Mesothelial cell of epicardium (in vitro differentiated cells): ENCODE measurements at regions not wholly inside any gene's neighbourhood (a gene's known extent, or its start where the extent isn't known, plus 50 kb on each side); places are given as distances from the start of the nearest gene placed in this dataset.

Experiments
- DNase-seq, 2 experiments: peaks; one replicate each; pipeline ENCODE4 v3.0.0; 2021; ENCODE audit warnings: low spot score in 2 of 2; ENCODE audit not compliant: unreplicated experiment in 2 of 2
- H3K27ac Mint-ChIP-seq: 2 replicates; pipeline ENCODE4 v1.8.0; 2021; ENCODE audit warnings: mixed read lengths
- H3K27me3 Mint-ChIP-seq: 2 replicates; pipeline ENCODE4 v1.8.0; 2021; ENCODE audit warnings: low read depth, mixed read lengths
- H3K36me3 Mint-ChIP-seq: 2 replicates; pipeline ENCODE4 v1.8.0; 2021; ENCODE audit warnings: mixed read lengths
- H3K4me1 Mint-ChIP-seq: 2 replicates; pipeline ENCODE4 v1.8.0; 2021; ENCODE audit warnings: mixed read lengths
- H3K4me3 Mint-ChIP-seq: 2 replicates; pipeline ENCODE4 v1.8.0; 2021; ENCODE audit warnings: mild to moderate bottlenecking, moderate library complexity, mixed read lengths
- H3K9me3 Mint-ChIP-seq: 2 replicates; pipeline ENCODE4 v1.8.0; 2021; ENCODE audit warnings: mixed read lengths
- CTCF ChIP-seq: fragments of 200-600 bp; sonication (generic); IDR thresholded peaks from one replicate; pipeline ENCODE4 v1.5.0; 2021; ENCODE audit warnings: antibody characterized with exemption; ENCODE audit not compliant: unreplicated experiment

GRCh38 chr20:22673467-22673866 is 89.1 kb upstream of the FOXA2 start:
- Mint-ChIP-seq H3K4me3 (no peak overlapping the region), H3K27me3 (peaks cover 35% of the 10 kb centered on the region), H3K9me3 (peaks cover 25% of the 10 kb centered on the region), H3K36me3 (no peaks in the 10 kb centered on the region), H3K4me1 (no peaks in the 10 kb centered on the region), H3K27ac (no peak overlapping the region)
- TF ChIP-seq CTCF: no peak
- DNase-seq: no peak

DNA sequence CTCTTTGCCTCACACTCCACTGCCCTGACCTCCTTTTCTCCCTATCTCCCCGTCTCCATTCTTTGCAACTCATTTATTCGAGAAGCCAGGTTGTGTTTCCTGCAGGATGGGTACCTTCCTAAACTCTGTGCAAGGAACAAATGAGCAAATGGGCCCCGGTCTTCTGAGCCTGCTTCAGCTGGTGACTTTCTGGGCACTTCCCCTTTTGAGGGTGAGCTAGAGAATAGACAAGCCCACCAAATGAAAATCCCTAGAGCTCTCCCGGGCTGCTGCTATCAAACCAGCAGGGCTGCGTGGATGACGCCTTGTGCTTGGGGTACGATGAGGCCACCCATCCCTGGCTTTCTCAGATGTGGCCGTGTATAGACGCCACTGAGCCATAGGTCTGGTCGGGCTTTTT is 91.0 kb upstream of the FOXA2 start:
- Mint-ChIP-seq H3K9me3 (peaks cover 8% of the 10 kb centered on the region), H3K4me3 (no peak overlapping the region), H3K4me1 (no peaks in the 10 kb centered on the region), H3K27me3 (peaks cover 43% of the 10 kb centered on the region), H3K27ac (no peak overlapping the region), H3K36me3 (no peaks in the 10 kb centered on the region)
- DNase-seq: no peak
- no peak for TF ChIP-seq CTCF

DNA sequence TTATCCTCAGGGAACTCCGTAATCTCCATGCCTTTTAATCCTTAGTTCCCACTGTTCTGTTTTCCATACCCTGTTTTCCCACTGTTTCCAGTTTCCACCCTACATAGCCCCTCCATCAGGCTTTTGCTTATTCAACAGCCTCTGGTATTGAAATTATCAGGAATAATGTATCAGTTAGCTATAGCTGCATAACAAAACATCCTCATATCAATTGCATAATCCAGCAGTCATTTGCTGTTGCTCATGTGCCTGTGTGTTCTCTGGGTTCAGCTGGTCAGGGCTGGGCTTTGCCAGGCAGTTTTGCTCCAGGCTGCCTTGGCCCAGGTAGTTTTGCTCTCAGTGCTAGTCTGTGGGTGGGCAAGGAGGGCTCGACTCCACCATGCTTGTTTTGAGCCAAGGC is 94.3 kb upstream of the FOXA2 start:
- Mint-ChIP-seq H3K9me3 (no peaks in the 10 kb centered on the region), H3K36me3 (no peaks in the 10 kb centered on the region), H3K4me1 (no peaks in the 10 kb centered on the region), H3K4me3 (no peak overlapping the region), H3K27me3 (peaks cover 58% of the 10 kb centered on the region), H3K27ac (no peak overlapping the region)
- TF ChIP-seq CTCF: no peak
- DNase-seq: no peak

- DNase-seq: no peak
- H3K4me1 Mint-ChIP-seq: no peaks in the 10 kb centered on the region
- no peaks in the 10 kb centered on the region for H3K36me3 Mint-ChIP-seq
- H3K9me3 Mint-ChIP-seq: no peaks in the 10 kb centered on the region
- TF ChIP-seq CTCF: no peak
- H3K27me3 Mint-ChIP-seq: peaks cover 55% of the 10 kb centered on the region
- no peak overlapping the region for H3K4me3 Mint-ChIP-seq
- no peak overlapping the region for H3K27ac Mint-ChIP-seq
Observed at GRCh38 chr20:22679197-22679596, 94.8 kb upstream of the FOXA2 start.

GRCh38 chr20:22680031-22680740 is 95.8 kb upstream of the FOXA2 start:
- Mint-ChIP-seq H3K4me3 (no peak overlapping the region), H3K27ac (no peak overlapping the region), H3K9me3 (no peaks in the 10 kb centered on the region)

More at GRCh38 chr20:22680031-22680740, 95.8 kb upstream of the FOXA2 start:
- no peak for TF ChIP-seq CTCF
- Mint-ChIP-seq H3K27me3 (peaks cover 57% of the 10 kb centered on the region), H3K36me3 (no peaks in the 10 kb centered on the region), H3K4me1 (no peaks in the 10 kb centered on the region)
- DNase-seq: no peak
